Ascending aorta (tissue), 2 donors: ENCODE measurements at regions not wholly inside any gene's neighbourhood (a gene's known extent, or its start where the extent isn't known, plus 50 kb on each side); places are given as distances from the start of the nearest gene placed in this dataset.

ENCODE experiments used
- DNase-seq, 2 donors: peaks; one replicate each; pipeline ENCODE4 v3.0.0-alpha.2; 2019; ENCODE audit warnings: low spot score in 2 of 2
- H3K27ac ChIP-seq, 2 donors: fragments of 200-600 bp; sonication (generic); one replicate each; pipeline ENCODE4 v1.5.1; 2016 to 2017; ENCODE audit warnings: mild to moderate bottlenecking in 1 of 2
- H3K27me3 ChIP-seq: fragments of 200-600 bp; sonication (generic); one replicate; pipeline ENCODE4 v1.5.1; 2017
- H3K36me3 ChIP-seq, 2 donors: fragments of 200-600 bp; sonication (generic); one replicate each; pipeline ENCODE4 v1.5.1; 2016
- H3K4me1 ChIP-seq, 2 donors: fragments of 200-600 bp; sonication (generic); one replicate each; pipeline ENCODE4 v1.5.1; 2016 to 2017; ENCODE audit warnings: mild to moderate bottlenecking in 1 of 2
- H3K4me3 ChIP-seq, 2 donors: fragments of 200-600 bp; sonication (generic); one replicate each; pipeline ENCODE4 v1.5.1; 2016 to 2017; ENCODE audit warnings: mild to moderate bottlenecking in 1 of 2
- H3K9me3 ChIP-seq, 2 donors: fragments of 200-600 bp; sonication (generic); one replicate each; pipeline ENCODE4 v1.5.1; 2016
- intact Hi-C: fragments of 100-400 bp; cut with DNase I; formaldehyde crosslinking; loops from one replicate; pipeline ENCODE4 v1.15.1; 2023
- TF ChIP-seq, protein P1 (sequence below), 3 experiments: fragments of 200-600 bp in 2 of 3; fragments of 450-650 bp in 1 of 3; sonication (generic) in 2 of 3; IDR thresholded peaks; one replicate each; pipeline ENCODE4 v1.5.1; 2016 to 2019; ENCODE audit warnings: antibody characterized with exemption in 3 of 3, mild to moderate bottlenecking in 1 of 3, moderate library complexity in 1 of 3

DNA sequence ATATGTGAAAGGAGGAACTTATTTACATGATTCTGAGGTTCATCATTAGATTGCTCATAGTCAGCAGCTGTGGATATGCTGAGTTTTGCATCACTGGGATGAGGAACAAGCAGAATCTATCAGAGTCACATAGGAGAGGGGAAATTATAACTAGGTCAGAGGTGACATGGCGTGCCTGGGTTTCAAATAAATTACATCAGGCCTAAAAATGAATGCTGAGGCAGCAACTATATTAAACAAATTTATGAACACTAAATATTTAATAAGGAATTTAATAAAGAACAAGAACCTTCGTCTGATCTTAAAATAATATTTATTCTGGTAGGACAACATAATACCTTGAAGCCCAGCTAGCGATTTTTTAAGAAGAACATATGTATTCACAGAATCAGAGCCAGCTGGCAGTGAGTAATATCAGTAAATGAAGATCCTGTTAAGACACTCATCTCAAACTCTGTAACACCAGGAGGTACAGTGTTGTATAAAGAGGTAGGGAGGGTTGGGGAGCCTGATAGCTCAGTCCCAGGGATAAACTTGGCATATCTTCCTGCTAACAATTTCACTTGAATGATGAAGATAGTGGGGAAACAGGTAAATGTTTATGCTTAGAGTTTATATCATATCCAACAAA, 60.9 kb upstream of the HS3ST1 start:
- no peaks in the 10 kb centered on the region for H3K9me3 ChIP-seq
- no peaks in the 10 kb centered on the region for H3K36me3 ChIP-seq
- DNase-seq = no peak
- H3K4me1 ChIP-seq = no peaks in the 10 kb centered on the region
- TF ChIP-seq, protein P1, sequence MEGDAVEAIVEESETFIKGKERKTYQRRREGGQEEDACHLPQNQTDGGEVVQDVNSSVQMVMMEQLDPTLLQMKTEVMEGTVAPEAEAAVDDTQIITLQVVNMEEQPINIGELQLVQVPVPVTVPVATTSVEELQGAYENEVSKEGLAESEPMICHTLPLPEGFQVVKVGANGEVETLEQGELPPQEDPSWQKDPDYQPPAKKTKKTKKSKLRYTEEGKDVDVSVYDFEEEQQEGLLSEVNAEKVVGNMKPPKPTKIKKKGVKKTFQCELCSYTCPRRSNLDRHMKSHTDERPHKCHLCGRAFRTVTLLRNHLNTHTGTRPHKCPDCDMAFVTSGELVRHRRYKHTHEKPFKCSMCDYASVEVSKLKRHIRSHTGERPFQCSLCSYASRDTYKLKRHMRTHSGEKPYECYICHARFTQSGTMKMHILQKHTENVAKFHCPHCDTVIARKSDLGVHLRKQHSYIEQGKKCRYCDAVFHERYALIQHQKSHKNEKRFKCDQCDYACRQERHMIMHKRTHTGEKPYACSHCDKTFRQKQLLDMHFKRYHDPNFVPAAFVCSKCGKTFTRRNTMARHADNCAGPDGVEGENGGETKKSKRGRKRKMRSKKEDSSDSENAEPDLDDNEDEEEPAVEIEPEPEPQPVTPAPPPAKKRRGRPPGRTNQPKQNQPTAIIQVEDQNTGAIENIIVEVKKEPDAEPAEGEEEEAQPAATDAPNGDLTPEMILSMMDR (IDR thresholded peaks at IDR 0.05) = no peak
- H3K4me3 ChIP-seq = no peak overlapping the region
- H3K27ac ChIP-seq = no peak overlapping the region
- intact Hi-C loops = no loop called here
- H3K27me3 ChIP-seq = no peaks in the 10 kb centered on the region

GRCh38 chr4:11488657-11489452, 60.2 kb upstream of the HS3ST1 start:
- intact Hi-C loops = no loop called here

DNA sequence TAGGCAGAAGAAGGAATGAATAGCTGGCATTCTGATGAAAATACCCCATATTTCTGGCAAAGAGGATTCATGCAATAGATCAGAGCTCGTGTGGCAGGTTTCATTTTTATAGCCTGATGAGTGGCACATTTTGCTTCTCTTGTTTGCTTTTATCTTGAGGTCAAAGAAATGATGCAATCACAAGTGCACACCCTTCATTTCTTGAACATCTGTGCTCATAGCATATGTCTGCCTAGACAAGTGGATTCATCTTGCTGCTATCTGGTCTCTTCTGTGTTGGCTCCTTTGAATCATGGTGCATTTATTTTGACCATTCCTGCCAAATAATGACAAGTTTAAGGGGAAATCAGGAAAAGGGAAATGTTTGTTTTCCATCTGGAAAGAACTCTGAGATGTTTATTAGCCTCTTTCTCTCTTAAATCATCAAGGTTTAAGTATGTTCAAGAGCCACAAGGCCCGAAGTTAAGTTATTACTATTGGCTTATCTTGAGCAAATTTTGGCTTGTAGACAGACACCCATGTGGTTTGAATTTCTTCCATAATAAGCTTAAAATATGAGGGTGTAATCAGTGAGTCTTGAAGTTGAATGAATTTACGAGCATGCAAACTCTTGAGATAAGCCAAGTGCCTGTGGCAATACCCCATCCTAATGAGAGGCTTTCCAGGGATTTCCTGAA, 59.3 kb upstream of the HS3ST1 start:
- Histone ChIP-seq H3K27ac (no peak overlapping the region), H3K9me3 (no peaks in the 10 kb centered on the region), H3K27me3 (no peaks in the 10 kb centered on the region), H3K4me3 (no peak overlapping the region), H3K4me1 (no peaks in the 10 kb centered on the region), H3K36me3 (no peaks in the 10 kb centered on the region)
- no peak for DNase-seq
- TF ChIP-seq, protein P1 (IDR thresholded peaks at IDR 0.05) = no peak
- intact Hi-C loops = no loop called here

More at GRCh38 chr4:11488657-11489452, 60.2 kb upstream of the HS3ST1 start:
- Histone ChIP-seq H3K4me1 (no peaks in the 10 kb centered on the region), H3K9me3 (no peaks in the 10 kb centered on the region), H3K27me3 (no peaks in the 10 kb centered on the region), H3K27ac (no peak overlapping the region), H3K4me3 (no peak overlapping the region), H3K36me3 (no peaks in the 10 kb centered on the region)
- TF ChIP-seq, protein P1 (IDR thresholded peaks at IDR 0.05) = no peak
- no peak for DNase-seq

GRCh38 chr4:11487139-11487538, 58.4 kb upstream of the HS3ST1 start:
- TF ChIP-seq, protein P1 (IDR thresholded peaks at IDR 0.05) = no peak
- H3K27ac ChIP-seq = no peak overlapping the region

GRCh38 chr4:11485926-11486325, 57.2 kb upstream of the HS3ST1 start:
- no peak overlapping the region for H3K4me3 ChIP-seq
- no peak overlapping the region for H3K27ac ChIP-seq
- TF ChIP-seq, protein P1 (IDR thresholded peaks at IDR 0.05) = no peak
- H3K4me1 ChIP-seq = no peaks in the 10 kb centered on the region
- H3K27me3 ChIP-seq = no peaks in the 10 kb centered on the region
- H3K36me3 ChIP-seq = no peaks in the 10 kb centered on the region
- no peaks in the 10 kb centered on the region for H3K9me3 ChIP-seq
- no peak for DNase-seq
- intact Hi-C loops = no loop called here

More at GRCh38 chr4:11487139-11487538, 58.4 kb upstream of the HS3ST1 start:
- intact Hi-C loops = no loop called here
- Histone ChIP-seq H3K36me3 (no peaks in the 10 kb centered on the region), H3K9me3 (no peaks in the 10 kb centered on the region), H3K27me3 (no peaks in the 10 kb centered on the region), H3K4me1 (no peaks in the 10 kb centered on the region), H3K4me3 (no peak overlapping the region)
- no peak for DNase-seq
